Body of pancreas (tissue), 4 donors: ENCODE measurements at regions not wholly inside any gene's neighbourhood (a gene's known extent, or its start where the extent isn't known, plus 50 kb on each side); places are given as distances from the start of the nearest gene placed in this dataset.

Source experiments
- ATAC-seq: fragments of 150-250 bp; one replicate; pipeline ENCODE4 v1.9.1; 2016
- DNase-seq, 4 donors: peaks; one replicate each; pipeline ENCODE4 v3.0.0-alpha.2; 2019
- H3K27ac ChIP-seq, 4 donors: fragments of 200-600 bp; sonication (generic); 1 replicate in 3 of 4; 2 replicates in 1 of 4; pipeline versions ENCODE4 v1.5.1 to v1.6.1; 2016 to 2019; ENCODE audit warnings: mild to moderate bottlenecking in 1 of 4, mixed read lengths in 1 of 4, moderate library complexity in 1 of 4
- H3K27me3 ChIP-seq, 2 donors: fragments of 200-600 bp; sonication (generic); one replicate each; pipeline ENCODE4 v1.6.0; 2016; ENCODE audit warnings: mild to moderate bottlenecking in 1 of 2
- H3K36me3 ChIP-seq, 2 donors: fragments of 200-600 bp; sonication (generic); replicated peaks in 1 of 2; 2 replicates each; pipeline ENCODE4 v1.5.1; 2016; ENCODE audit warnings: low read depth in 2 of 2; ENCODE audit not compliant: insufficient read depth in 1 of 2
- H3K4me1 ChIP-seq: fragments of 200-600 bp; sonication (generic); one replicate; pipeline ENCODE4 v1.6.0; 2016
- H3K4me3 ChIP-seq, 2 donors: fragments of 200-600 bp; sonication (generic); 1 replicate in 1 of 2; 2 replicates in 1 of 2; pipeline ENCODE4 v1.5.1; 2016 to 2019
- H3K9me3 ChIP-seq, 3 donors: fragments of 200-600 bp; sonication (generic); 1 replicate in 2 of 3; 2 replicates in 1 of 3; pipeline ENCODE4 v1.5.1; 2016
- CTCF ChIP-seq, 7 experiments: fragments of 450-650 bp in 4 of 7; fragments of 200-600 bp in 3 of 7; sonication (generic) in 3 of 7; IDR thresholded peaks; one replicate each; pipeline ENCODE4 v1.5.1; 2016 to 2019; ENCODE audit warnings: antibody characterized with exemption in 7 of 7
- POLR2A ChIP-seq, 3 donors: fragments of 450-650 bp; IDR thresholded peaks; one replicate each; pipeline ENCODE4 v1.6.1; 2016; ENCODE audit warnings: antibody characterized with exemption in 3 of 3, mild to moderate bottlenecking in 2 of 3
- whole genome bisulfite sequencing, 2 donors: methylation state at CpG; one replicate each; pipeline ENCODE4 v1.1.5; 2017; 5-methylcytosine and 5-hydroxymethylcytosine counted together
- intact Hi-C: fragments of 100-400 bp; cut with DNase I; formaldehyde crosslinking; loops from one replicate; pipeline ENCODE4 v1.15.1; 2023

- 65 to 75% methylated on average over 12 to 16 of the region's 16 CpGs for WGBS, 2 donors
Measured at GRCh38 chr2:172253190-172254052, 150.7 kb upstream of the DLX2 start.

GRCh38 chr2:172256886-172257285, 154.2 kb upstream of the DLX2 start:
- WGBS, 2 donors = 52 to 56% methylated on average over 2 of the region's 2 CpGs
- H3K27ac ChIP-seq = no peak overlapping the region
- H3K27me3 ChIP-seq = no peaks in the 10 kb centered on the region
- H3K36me3 ChIP-seq = no peaks in the 10 kb centered on the region
- H3K9me3 ChIP-seq = no peaks in the 10 kb centered on the region
- DNase-seq = no peak
- intact Hi-C loops = no loop called here
- peaks cover 7% of the 10 kb centered on the region for H3K4me1 ChIP-seq
- TF ChIP-seq POLR2A (IDR thresholded peaks at IDR 0.05) (no peak), CTCF (IDR thresholded peaks at IDR 0.05) (no peak)
- ATAC-seq = no peak
- no peak overlapping the region for H3K4me3 ChIP-seq

More at GRCh38 chr2:172253190-172254052, 150.7 kb upstream of the DLX2 start:
- peak overlapping the region in 1 of 4 donors; percentile 19 for H3K27ac ChIP-seq
- no peaks in the 10 kb centered on the region for H3K36me3 ChIP-seq
- no peaks in the 10 kb centered on the region for H3K9me3 ChIP-seq
- peaks cover 7% of the 10 kb centered on the region for H3K4me1 ChIP-seq
- intact Hi-C loops = no loop called here
- peak; percentile 81 for ATAC-seq
- H3K27me3 ChIP-seq = no peaks in the 10 kb centered on the region
- DNase-seq = peak; percentile 44 to 66 (median 58)
- no peak for TF ChIP-seq POLR2A (IDR thresholded peaks at IDR 0.05)
- H3K4me3 ChIP-seq = no peak overlapping the region

GRCh38 chr2:172259827-172260226, 157.1 kb upstream of the DLX2 start:
- no peak for TF ChIP-seq CTCF (IDR thresholded peaks at IDR 0.05)
- no peak for TF ChIP-seq POLR2A (IDR thresholded peaks at IDR 0.05)
- H3K27me3 ChIP-seq = no peaks in the 10 kb centered on the region
- no peaks in the 10 kb centered on the region for H3K9me3 ChIP-seq
- intact Hi-C loops = no loop called here
- no peaks in the 10 kb centered on the region for H3K4me1 ChIP-seq
- ATAC-seq (no peak), DNase-seq (no peak)
- no peak overlapping the region for H3K4me3 ChIP-seq
- no peaks in the 10 kb centered on the region for H3K36me3 ChIP-seq
- 81 to 91% methylated on average over 4 of the region's 4 CpGs for WGBS, 2 donors
- no peak overlapping the region for H3K27ac ChIP-seq

GRCh38 chr2:172260336-172260735, 157.6 kb upstream of the DLX2 start:
- intact Hi-C loops = no loop called here
- Histone ChIP-seq H3K36me3 (no peaks in the 10 kb centered on the region), H3K27me3 (no peaks in the 10 kb centered on the region), H3K9me3 (no peaks in the 10 kb centered on the region), H3K27ac (no peak overlapping the region), H3K4me3 (no peak overlapping the region), H3K4me1 (no peaks in the 10 kb centered on the region)
- 63 to 71% methylated on average over 8 of the region's 8 CpGs for WGBS, 2 donors
- TF ChIP-seq POLR2A (IDR thresholded peaks at IDR 0.05) (no peak), CTCF (IDR thresholded peaks at IDR 0.05) (no peak)
- ATAC-seq (no peak), DNase-seq (no peak)

- intact Hi-C loops = no loop called here
- Histone ChIP-seq H3K9me3 (no peaks in the 10 kb centered on the region), H3K27me3 (no peaks in the 10 kb centered on the region), H3K36me3 (no peaks in the 10 kb centered on the region), H3K4me3 (no peak overlapping the region), H3K4me1 (no peaks in the 10 kb centered on the region), H3K27ac (no peak overlapping the region)
- ATAC-seq (no peak), DNase-seq (no peak)
- TF ChIP-seq CTCF (IDR thresholded peaks at IDR 0.05) = no peak
- TF ChIP-seq POLR2A (IDR thresholded peaks at IDR 0.05) = no peak
- 88 to 89% methylated on average over 1 of the region's 1 CpG for WGBS, 2 donors
Measured at GRCh38 chr2:172261292-172261691, 158.6 kb upstream of the DLX2 start.
